ENCODE measurements at regions not wholly inside any gene's neighbourhood (a gene's known extent, or its start where the extent isn't known, plus 50 kb on each side); places are given as distances from the start of the nearest gene placed in this dataset.

GRCh38 chr2:21644266-21644665 lies 520.5 kb downstream of the TDRD15 start:
- TF ChIP-seq EZH2 (IDR thresholded peaks at IDR 0.05), result no peak
- no peak for TF ChIP-seq POLR2AphosphoS5 (IDR thresholded peaks at IDR 0.05; ENCODE audit: borderline replicate concordance, low read depth, low read length)
- no peak for TF ChIP-seq FOXP2 (optimal IDR thresholded peaks at IDR 0.05; ENCODE audit: control extremely low read depth, extremely low read length, insufficient read depth)

Data from SK-N-MC (cell line).